ENCODE measurements at regions not wholly inside any gene's neighbourhood (a gene's known extent, or its start where the extent isn't known, plus 50 kb on each side); places are given as distances from the start of the nearest gene placed in this dataset.

- CTCF ChIA-PET, result no interaction called here
- no peak for DNase-seq
- no peak overlapping the region for H3K4me3 Mint-ChIP-seq
- H3K4me1 Mint-ChIP-seq, result peaks cover 3% of the 10 kb centered on the region
- peaks cover 5% of the 10 kb centered on the region for H3K27me3 Mint-ChIP-seq
- no peaks in the 10 kb centered on the region for H3K36me3 Mint-ChIP-seq (ENCODE audit: low read depth)
- no peak overlapping the region for H3K27ac Mint-ChIP-seq
- intact Hi-C loops (cut with DNase I, micrococcal nuclease), result no loop called here
- ATAC-seq, result no peak
- POLR2A ChIA-PET, result no interaction called here
- no peaks in the 10 kb centered on the region for H3K9me3 Mint-ChIP-seq (ENCODE audit: low read depth)
Observed at GRCh38 chr5:175254155-175254554, 189.8 kb downstream of the DRD1 start.

- H3K4me1 Mint-ChIP-seq, result peaks cover 3% of the 10 kb centered on the region
- H3K9me3 Mint-ChIP-seq (ENCODE audit: low read depth), result no peaks in the 10 kb centered on the region
- no peak overlapping the region for H3K27ac Mint-ChIP-seq
- no peak for ATAC-seq
- no peak for DNase-seq
- intact Hi-C loops (cut with DNase I, micrococcal nuclease), result no loop called here
- ChIA-PET POLR2A (no interaction called here), CTCF (no interaction called here)
- H3K4me3 Mint-ChIP-seq, result no peak overlapping the region
- H3K36me3 Mint-ChIP-seq (ENCODE audit: low read depth), result no peaks in the 10 kb centered on the region
- H3K27me3 Mint-ChIP-seq, result peaks cover 8% of the 10 kb centered on the region
Observed at GRCh38 chr5:175253597-175253996, 190.4 kb downstream of the DRD1 start.

DNA sequence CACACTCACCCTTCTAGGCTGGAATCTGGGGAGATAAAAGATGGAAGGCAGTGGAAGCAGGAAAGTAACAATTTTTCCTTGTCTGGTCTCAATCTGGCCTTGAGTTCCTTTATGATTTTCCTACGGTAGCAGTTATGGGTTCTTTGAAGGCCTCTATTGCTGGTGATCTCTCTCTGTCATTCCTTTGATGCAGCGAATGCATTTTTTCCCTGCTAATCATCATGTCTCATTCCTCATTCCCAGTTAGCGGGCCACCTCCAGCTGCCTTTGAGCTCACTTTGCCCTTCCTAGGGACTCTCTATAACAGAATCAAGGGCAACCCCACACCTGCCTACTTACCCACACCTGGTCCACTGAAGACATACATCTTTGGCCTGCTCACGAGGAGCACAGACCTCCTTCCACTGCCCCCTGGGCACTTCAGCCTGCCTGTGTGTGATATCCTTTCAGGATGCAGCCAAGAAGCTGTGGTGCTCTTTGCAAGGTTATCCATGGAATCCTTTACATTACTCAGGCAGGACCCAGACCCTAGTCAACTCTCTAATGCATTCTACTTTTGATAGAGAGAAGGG, 191.7 kb downstream of the DRD1 start:
- POLR2A ChIA-PET, result no interaction called here
- H3K27ac Mint-ChIP-seq, result no peak overlapping the region

GRCh38 chr5:175250426-175250825, 193.6 kb downstream of the DRD1 start:
- no peak overlapping the region for H3K27ac Mint-ChIP-seq
- POLR2A ChIA-PET, result no interaction called here
- H3K27me3 Mint-ChIP-seq, result peaks cover 17% of the 10 kb centered on the region
- ATAC-seq, result no peak
- H3K9me3 Mint-ChIP-seq (ENCODE audit: low read depth), result no peaks in the 10 kb centered on the region
- H3K4me1 Mint-ChIP-seq, result peaks cover 18% of the 10 kb centered on the region
- intact Hi-C loops (cut with DNase I, micrococcal nuclease), result no loop called here
- no peaks in the 10 kb centered on the region for H3K36me3 Mint-ChIP-seq (ENCODE audit: low read depth)
- no peak for DNase-seq
- no peak overlapping the region for H3K4me3 Mint-ChIP-seq
- CTCF ChIA-PET, result no interaction called here

More for the DNA sequence above, 191.7 kb downstream of the DRD1 start:
- Mint-ChIP-seq H3K4me1 (peaks cover 3% of the 10 kb centered on the region), H3K9me3 (ENCODE audit: low read depth) (no peaks in the 10 kb centered on the region), H3K36me3 (ENCODE audit: low read depth) (no peaks in the 10 kb centered on the region), H3K4me3 (no peak overlapping the region), H3K27me3 (peaks cover 9% of the 10 kb centered on the region)
- intact Hi-C loops (cut with DNase I, micrococcal nuclease), result no loop called here
- DNase-seq, result no peak
- ATAC-seq, result no peak
- CTCF ChIA-PET, result interaction anchor here (0.6 to 1.0 kb wide), 3 partner anchors 8 to 586 kb away, joined by 3 to 4 read pairs (median 3); no protein-coding TSS in a partner anchor

DNA sequence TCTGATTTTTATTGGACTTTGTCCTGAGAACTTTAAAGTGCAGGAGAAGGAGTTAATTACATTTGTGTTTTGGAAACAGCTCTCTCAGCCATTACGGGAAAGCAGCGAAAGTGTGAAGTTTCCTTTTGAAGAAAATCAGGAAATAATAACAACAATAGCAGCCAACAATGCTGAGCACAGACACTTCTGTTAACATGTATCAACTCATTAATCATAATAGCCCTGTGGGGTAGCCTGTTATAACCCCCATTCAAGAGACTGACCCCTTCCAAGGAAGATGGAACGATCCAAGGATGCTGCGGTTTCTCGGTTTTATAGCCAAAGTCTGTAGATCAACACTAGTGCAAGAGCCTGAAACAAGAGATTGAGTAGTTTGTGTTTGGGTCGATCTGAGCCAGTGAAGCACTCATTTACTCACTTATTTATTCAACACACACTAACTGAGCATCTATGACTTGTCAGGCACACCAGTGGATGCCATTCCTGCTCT, 195.5 kb downstream of the DRD1 start:
- Mint-ChIP-seq H3K27me3 (peaks cover 19% of the 10 kb centered on the region), H3K4me3 (no peak overlapping the region), H3K36me3 (ENCODE audit: low read depth) (no peaks in the 10 kb centered on the region), H3K27ac (no peak overlapping the region), H3K4me1 (peaks cover 14% of the 10 kb centered on the region), H3K9me3 (ENCODE audit: low read depth) (no peaks in the 10 kb centered on the region)
- ChIA-PET CTCF (interaction anchor here (1.1 kb wide), 1 partner anchor 27 kb away, joined by 3 read pairs; no protein-coding TSS in a partner anchor), POLR2A (no interaction called here)
- ATAC-seq (no peak), DNase-seq (no peak)
- intact Hi-C loops (cut with DNase I, micrococcal nuclease), result no loop called here

GRCh38 chr5:175246889-175247520, 197.0 kb downstream of the DRD1 start:
- H3K36me3 Mint-ChIP-seq (ENCODE audit: low read depth), result no peaks in the 10 kb centered on the region
- H3K27me3 Mint-ChIP-seq, result peaks cover 20% of the 10 kb centered on the region
- intact Hi-C loops (cut with DNase I, micrococcal nuclease), result no loop called here
- ChIA-PET POLR2A (interaction anchor here (0.5 kb wide), 1 partner anchor 20 kb away, joined by 3 read pairs; no protein-coding TSS in a partner anchor), CTCF (no interaction called here)
- H3K4me3 Mint-ChIP-seq, result no peak overlapping the region
- no peak for DNase-seq
- ATAC-seq, result no peak
- H3K4me1 Mint-ChIP-seq, result peaks cover 14% of the 10 kb centered on the region
- no peaks in the 10 kb centered on the region for H3K9me3 Mint-ChIP-seq (ENCODE audit: low read depth)
- H3K27ac Mint-ChIP-seq, result no peak overlapping the region

GRCh38 chr5:175246242-175246888, 197.6 kb downstream of the DRD1 start:
- Mint-ChIP-seq H3K9me3 (ENCODE audit: low read depth) (no peaks in the 10 kb centered on the region), H3K4me1 (peaks cover 14% of the 10 kb centered on the region), H3K27ac (no peak overlapping the region), H3K27me3 (peaks cover 20% of the 10 kb centered on the region), H3K36me3 (ENCODE audit: low read depth) (no peaks in the 10 kb centered on the region), H3K4me3 (no peak overlapping the region)
- peak; percentile 67 for DNase-seq
- intact Hi-C loops (cut with DNase I, micrococcal nuclease), result no loop called here
- ChIA-PET CTCF (no interaction called here), POLR2A (interaction anchor here (0.5 kb wide), 1 partner anchor 21 kb away, joined by 3 read pairs; no protein-coding TSS in a partner anchor)
- peak; percentile 93 for ATAC-seq

GRCh38 chr5:175243441-175243840, 200.5 kb downstream of the DRD1 start:
- H3K27ac Mint-ChIP-seq, result no peak overlapping the region
- no peak for ATAC-seq
- H3K4me1 Mint-ChIP-seq, result peaks cover 14% of the 10 kb centered on the region
- CTCF ChIA-PET, result interaction anchor here (0.6 kb wide), 2 partner anchors 527 to 928 kb away, joined by 3 read pairs; no protein-coding TSS in a partner anchor
- POLR2A ChIA-PET, result no interaction called here
- intact Hi-C loops (cut with DNase I, micrococcal nuclease), result no loop called here
- H3K9me3 Mint-ChIP-seq (ENCODE audit: low read depth), result no peaks in the 10 kb centered on the region
- no peaks in the 10 kb centered on the region for H3K36me3 Mint-ChIP-seq (ENCODE audit: low read depth)
- H3K27me3 Mint-ChIP-seq, result peaks cover 22% of the 10 kb centered on the region
- H3K4me3 Mint-ChIP-seq, result no peak overlapping the region
- DNase-seq, result no peak

GRCh38 chr5:175242207-175242606, 201.8 kb downstream of the DRD1 start:
- H3K9me3 Mint-ChIP-seq (ENCODE audit: low read depth), result no peaks in the 10 kb centered on the region
- H3K4me1 Mint-ChIP-seq, result peaks cover 14% of the 10 kb centered on the region
- H3K36me3 Mint-ChIP-seq (ENCODE audit: low read depth), result no peaks in the 10 kb centered on the region
- H3K27me3 Mint-ChIP-seq, result peaks cover 22% of the 10 kb centered on the region
- intact Hi-C loops (cut with DNase I, micrococcal nuclease), result no loop called here
- POLR2A ChIA-PET, result interaction anchor here (0.7 kb wide), 1 partner anchor 16 kb away, joined by 4 read pairs; no protein-coding TSS in a partner anchor
- H3K4me3 Mint-ChIP-seq, result no peak overlapping the region
- no peak overlapping the region for H3K27ac Mint-ChIP-seq
- CTCF ChIA-PET, result no interaction called here
- ATAC-seq (no peak), DNase-seq (no peak)

- intact Hi-C loops (cut with DNase I, micrococcal nuclease), result no loop called here
- Mint-ChIP-seq H3K4me1 (no peaks in the 10 kb centered on the region), H3K4me3 (no peak overlapping the region), H3K27me3 (peaks cover 16% of the 10 kb centered on the region), H3K9me3 (ENCODE audit: low read depth) (no peaks in the 10 kb centered on the region), H3K36me3 (ENCODE audit: low read depth) (no peaks in the 10 kb centered on the region), H3K27ac (no peak overlapping the region)
- DNase-seq (no peak), ATAC-seq (no peak)
- POLR2A ChIA-PET, result no interaction called here
- CTCF ChIA-PET, result no interaction called here
Observed at GRCh38 chr5:175238326-175238725, 205.7 kb downstream of the DRD1 start.

- no peaks in the 10 kb centered on the region for H3K4me1 Mint-ChIP-seq
- ATAC-seq (no peak), DNase-seq (no peak)
- intact Hi-C loops (cut with DNase I, micrococcal nuclease), result no loop called here
- ChIA-PET POLR2A (no interaction called here), CTCF (no interaction called here)
- no peaks in the 10 kb centered on the region for H3K9me3 Mint-ChIP-seq (ENCODE audit: low read depth)
- no peak overlapping the region for H3K4me3 Mint-ChIP-seq
- H3K36me3 Mint-ChIP-seq (ENCODE audit: low read depth), result no peaks in the 10 kb centered on the region
- H3K27me3 Mint-ChIP-seq, result peaks cover 14% of the 10 kb centered on the region
- H3K27ac Mint-ChIP-seq, result no peak overlapping the region
Observed at GRCh38 chr5:175236176-175236575, 207.8 kb downstream of the DRD1 start.
